ENCODE measurements at regions not wholly inside any gene's neighbourhood (a gene's known extent, or its start where the extent isn't known, plus 50 kb on each side); places are given as distances from the start of the nearest gene placed in this dataset.
"Not testable (repeated sequence)": the region's sequence is repeated elsewhere in the genome, so short reads cannot be mapped to it uniquely, and the experiment has no call there.

DNA sequence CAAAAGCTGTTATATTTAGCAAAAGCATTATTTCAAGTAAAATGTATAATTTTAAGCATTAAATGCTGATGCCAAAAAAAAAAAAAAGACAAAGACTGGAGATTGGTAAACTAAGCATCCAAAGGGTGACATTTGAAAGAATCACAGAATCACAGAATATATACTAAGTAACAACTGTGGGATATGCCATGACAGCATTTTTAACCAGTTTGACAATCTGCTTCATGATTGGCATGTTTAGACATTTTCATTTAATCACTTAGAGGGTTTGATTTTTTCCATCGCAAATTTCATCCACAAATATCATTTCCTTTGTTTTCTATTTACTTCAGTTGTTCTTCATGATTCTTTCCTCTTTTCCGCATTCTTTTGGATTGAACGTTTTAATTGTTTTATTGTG lies 66.9 kb upstream of the TMEM18 start:
- TF ChIP-seq EP300 (IDR thresholded peaks at IDR 0.05) (no peak), POLR2A (IDR thresholded peaks at IDR 0.05) (no peak)
- TF ChIP-seq, protein P1, sequence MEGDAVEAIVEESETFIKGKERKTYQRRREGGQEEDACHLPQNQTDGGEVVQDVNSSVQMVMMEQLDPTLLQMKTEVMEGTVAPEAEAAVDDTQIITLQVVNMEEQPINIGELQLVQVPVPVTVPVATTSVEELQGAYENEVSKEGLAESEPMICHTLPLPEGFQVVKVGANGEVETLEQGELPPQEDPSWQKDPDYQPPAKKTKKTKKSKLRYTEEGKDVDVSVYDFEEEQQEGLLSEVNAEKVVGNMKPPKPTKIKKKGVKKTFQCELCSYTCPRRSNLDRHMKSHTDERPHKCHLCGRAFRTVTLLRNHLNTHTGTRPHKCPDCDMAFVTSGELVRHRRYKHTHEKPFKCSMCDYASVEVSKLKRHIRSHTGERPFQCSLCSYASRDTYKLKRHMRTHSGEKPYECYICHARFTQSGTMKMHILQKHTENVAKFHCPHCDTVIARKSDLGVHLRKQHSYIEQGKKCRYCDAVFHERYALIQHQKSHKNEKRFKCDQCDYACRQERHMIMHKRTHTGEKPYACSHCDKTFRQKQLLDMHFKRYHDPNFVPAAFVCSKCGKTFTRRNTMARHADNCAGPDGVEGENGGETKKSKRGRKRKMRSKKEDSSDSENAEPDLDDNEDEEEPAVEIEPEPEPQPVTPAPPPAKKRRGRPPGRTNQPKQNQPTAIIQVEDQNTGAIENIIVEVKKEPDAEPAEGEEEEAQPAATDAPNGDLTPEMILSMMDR (IDR thresholded peaks at IDR 0.05) = no peak
- H3K9me3 ChIP-seq = peaks cover 0 to 8% (median 0%) of the 10 kb centered on the region in 4 donors
- H3K36me3 ChIP-seq = no peaks in the 10 kb centered on the region
- no peak for DNase-seq (ENCODE audit: low spot score in 2 of 2)
- peaks cover 0 to 18% (median 9%) of the 10 kb centered on the region in 4 donors for H3K4me1 ChIP-seq
- no peak overlapping the region for H3K4me3 ChIP-seq
- H3K27ac ChIP-seq = no peak overlapping the region
- H3K27me3 ChIP-seq = peaks cover 0 to 7% of the 10 kb centered on the region in 2 donors
- 61 to 67% methylated on average over 3 of the region's 3 CpGs for WGBS, 2 donors

DNA sequence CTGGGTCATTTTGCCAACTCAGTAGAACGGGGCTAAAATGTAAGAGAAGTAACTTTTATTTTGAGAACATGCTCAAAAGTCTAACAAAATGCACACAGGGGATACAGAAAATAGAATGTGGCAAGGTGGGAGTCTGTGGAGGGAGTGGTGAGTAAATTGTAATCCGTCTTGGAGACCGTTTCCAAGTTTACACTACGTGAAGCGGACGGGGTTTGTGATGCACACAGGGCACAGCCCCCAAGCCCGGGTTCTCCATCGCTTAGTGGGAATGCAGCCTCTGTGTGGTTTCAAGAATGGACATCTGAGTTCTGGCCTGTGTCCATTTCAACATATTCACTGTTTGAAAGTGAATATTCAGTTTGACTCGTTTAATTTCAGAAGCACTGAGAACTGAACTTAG lies 65.0 kb upstream of the TMEM18 start:
- 76 to 80% methylated on average over 9 of the region's 9 CpGs for WGBS, 2 donors
- no peaks in the 10 kb centered on the region for H3K36me3 ChIP-seq
- H3K4me1 ChIP-seq = peaks cover 0 to 18% (median 9%) of the 10 kb centered on the region in 4 donors
- no peak overlapping the region for H3K4me3 ChIP-seq
- peaks cover 0 to 14% of the 10 kb centered on the region in 2 donors for H3K27me3 ChIP-seq
- no peak for DNase-seq (ENCODE audit: low spot score in 2 of 2)
- H3K27ac ChIP-seq = no peak overlapping the region
- peaks cover 0 to 8% (median 0%) of the 10 kb centered on the region in 4 donors for H3K9me3 ChIP-seq
- TF ChIP-seq POLR2A (IDR thresholded peaks at IDR 0.05) = no peak
- TF ChIP-seq EP300 (IDR thresholded peaks at IDR 0.05) = no peak
- TF ChIP-seq, protein P1 (IDR thresholded peaks at IDR 0.05) = no peak

DNA sequence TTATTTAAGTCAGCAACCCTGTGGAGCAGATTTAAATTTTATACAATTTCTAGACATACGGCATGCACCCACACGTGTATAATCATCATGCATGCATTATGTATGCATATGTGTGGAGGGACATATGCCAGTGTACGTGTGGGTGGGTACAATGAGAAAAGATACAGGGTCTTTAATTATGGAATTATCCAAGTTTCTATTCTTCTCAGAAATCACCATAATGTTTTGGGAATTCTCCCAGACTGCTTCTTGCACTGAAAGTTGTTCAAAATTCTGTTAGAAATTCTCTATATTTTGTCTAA lies 63.9 kb upstream of the TMEM18 start:
- TF ChIP-seq EP300 (IDR thresholded peaks at IDR 0.05) = no peak
- no peak for TF ChIP-seq POLR2A (IDR thresholded peaks at IDR 0.05)
- TF ChIP-seq, protein P1 (IDR thresholded peaks at IDR 0.05) = no peak
- H3K9me3 ChIP-seq = peaks cover 0 to 8% (median 0%) of the 10 kb centered on the region in 4 donors
- H3K4me1 ChIP-seq = peaks cover 0 to 18% (median 9%) of the 10 kb centered on the region in 4 donors
- H3K27ac ChIP-seq = peak overlapping the region in 1 of 4 donors; percentile 65
- WGBS, 2 donors = 11 to 22% methylated on average over 3 of the region's 3 CpGs
- DNase-seq (ENCODE audit: low spot score in 2 of 2) = no peak
- H3K4me3 ChIP-seq = peak overlapping the region in 1 of 4 donors; percentile 60
- peaks cover 0 to 14% of the 10 kb centered on the region in 2 donors for H3K27me3 ChIP-seq
- no peaks in the 10 kb centered on the region for H3K36me3 ChIP-seq

DNA sequence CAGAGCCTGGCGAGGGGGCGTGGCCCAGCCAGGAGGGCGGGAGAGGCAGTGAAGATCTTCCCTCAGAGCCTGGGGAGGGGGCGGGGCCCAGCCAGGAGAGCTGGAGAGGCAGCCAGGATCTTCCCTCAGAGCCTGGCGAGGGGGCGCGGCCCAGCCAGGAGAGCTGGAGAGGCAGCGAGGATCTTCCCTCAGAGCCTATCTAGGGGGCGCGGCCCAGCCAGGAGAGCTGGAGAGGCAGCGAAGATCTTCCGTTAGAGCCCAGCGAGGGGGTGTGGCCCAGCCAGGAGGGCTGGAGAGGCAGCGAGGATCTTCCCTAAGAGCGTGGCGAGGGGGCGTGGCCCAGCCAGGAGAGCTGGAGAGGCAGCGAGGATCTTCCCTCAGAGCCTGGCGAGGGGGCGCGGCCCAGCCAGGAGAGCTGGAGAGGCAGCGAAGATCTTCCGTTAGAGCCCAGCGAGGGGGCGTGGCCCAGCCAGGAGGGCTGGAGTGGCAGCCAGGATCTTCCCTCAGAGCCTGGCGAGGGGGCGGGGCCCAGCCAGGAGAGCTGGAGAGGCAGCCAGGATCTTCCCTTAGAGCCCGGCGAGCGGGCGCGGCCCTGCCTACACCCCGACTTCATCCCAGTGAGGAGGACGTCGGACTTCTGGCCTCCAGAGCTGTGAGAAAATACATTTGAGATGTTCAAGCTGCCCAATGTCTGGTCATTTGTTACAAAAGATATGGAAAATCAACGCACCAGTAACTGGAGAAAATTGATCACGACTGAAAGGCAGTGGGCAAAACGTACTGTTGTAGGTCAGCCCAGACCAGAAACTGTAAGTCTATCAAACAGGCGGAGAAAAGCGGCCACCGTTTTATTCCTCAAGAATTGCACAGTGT lies 63.4 kb upstream of the TMEM18 start:
- peak; percentile 41 to 49 for DNase-seq (ENCODE audit: low spot score in 2 of 2)
- Histone ChIP-seq H3K4me3 (peak overlapping the region; percentile 27 to 60 (median 40)), H3K27me3 (peaks cover 0 to 14% of the 10 kb centered on the region in 2 donors), H3K27ac (peak overlapping the region in 3 of 4 donors; percentile 23 to 65 (median 48)), H3K4me1 (peaks cover 0 to 18% (median 9%) of the 10 kb centered on the region in 4 donors)
- H3K36me3 ChIP-seq, H3K9me3 ChIP-seq: not testable (repeated sequence)
- WGBS, 2 donors = 2 to 3% methylated on average over 40 to 41 of the region's 41 CpGs

DNA sequence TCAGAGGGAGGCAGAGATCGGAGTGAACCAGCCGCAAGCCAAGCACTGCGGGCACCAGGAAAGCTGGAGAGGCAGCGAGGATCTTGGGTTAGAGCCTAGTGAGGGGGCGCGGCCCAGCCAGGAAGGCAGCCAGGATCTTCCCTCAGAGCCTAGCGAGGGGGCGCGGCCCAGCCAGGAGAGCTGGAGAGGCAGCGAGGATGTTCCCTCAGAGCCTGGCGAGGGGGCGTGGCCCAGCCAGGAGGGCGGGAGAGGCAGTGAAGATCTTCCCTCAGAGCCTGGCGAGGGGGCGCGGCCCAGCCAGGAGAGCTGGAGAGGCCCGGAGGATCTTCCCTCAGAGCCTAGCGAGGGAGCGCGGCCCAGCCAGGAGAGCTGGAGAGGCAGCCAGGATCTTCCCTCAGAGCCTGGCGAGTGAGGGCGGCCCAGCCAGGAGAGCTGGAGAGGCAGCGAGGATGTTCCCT lies 62.7 kb upstream of the TMEM18 start:
- 1 to 6% methylated on average over 22 to 23 of the region's 23 CpGs for WGBS, 2 donors
- Histone ChIP-seq H3K4me3 (peak overlapping the region; percentile 27 to 60 (median 40)), H3K27me3 (peaks cover 0 to 14% of the 10 kb centered on the region in 2 donors), H3K4me1 (peaks cover 0 to 18% (median 9%) of the 10 kb centered on the region in 4 donors), H3K27ac (peak overlapping the region in 3 of 4 donors; percentile 23 to 65 (median 48))
- DNase-seq (ENCODE audit: low spot score in 2 of 2); H3K9me3 ChIP-seq; H3K36me3 ChIP-seq: not testable (repeated sequence)

DNA sequence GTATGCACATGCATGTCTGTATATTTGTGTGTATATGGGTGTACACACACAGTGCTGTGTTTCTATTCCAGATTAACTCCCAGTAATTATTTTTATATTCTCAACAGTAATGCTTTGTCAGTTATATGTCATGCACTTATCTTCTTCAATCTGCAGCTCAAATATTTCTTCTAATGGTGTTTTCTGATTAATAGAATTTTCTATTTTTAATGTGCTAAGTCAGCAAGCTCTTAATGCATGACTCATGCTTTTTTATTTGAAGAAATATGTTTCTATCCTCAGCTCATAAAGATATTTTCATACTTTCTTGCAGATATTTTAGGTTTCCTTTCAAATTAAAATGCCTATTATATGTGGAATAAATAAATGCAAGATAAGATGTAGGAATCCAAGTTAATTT lies 59.7 kb upstream of the TMEM18 start:
- Histone ChIP-seq H3K27ac (no peak overlapping the region), H3K36me3 (no peaks in the 10 kb centered on the region), H3K9me3 (no peaks in the 10 kb centered on the region), H3K4me1 (peaks cover 0 to 18% (median 9%) of the 10 kb centered on the region in 4 donors), H3K4me3 (no peak overlapping the region), H3K27me3 (peaks cover 0 to 14% of the 10 kb centered on the region in 2 donors)
- TF ChIP-seq POLR2A (IDR thresholded peaks at IDR 0.05) (no peak), EP300 (IDR thresholded peaks at IDR 0.05) (no peak)
- TF ChIP-seq, protein P1 (IDR thresholded peaks at IDR 0.05) = no peak
- no peak for DNase-seq (ENCODE audit: low spot score in 2 of 2)
